ENCODE measurements at regions not wholly inside any gene's neighbourhood (a gene's known extent, or its start where the extent isn't known, plus 50 kb on each side); places are given as distances from the start of the nearest gene placed in this dataset.

- TF ChIP-seq PKNOX1 (IDR thresholded peaks at IDR 0.05) (no peak), ELF4 (IDR thresholded peaks at IDR 0.05) (no peak), ZNF384 (IDR thresholded peaks at IDR 0.05) (no peak), FOXM1 (IDR thresholded peaks at IDR 0.05; ENCODE audit: borderline replicate concordance) (no peak)
These were observed 203.7 kb upstream of the CFAP20DC start for GRCh38 chr3:59253523-59253922.
